ENCODE measurements at regions not wholly inside any gene's neighbourhood (a gene's known extent, or its start where the extent isn't known, plus 50 kb on each side); places are given as distances from the start of the nearest gene placed in this dataset.

- TF ChIP-seq, protein P1, sequence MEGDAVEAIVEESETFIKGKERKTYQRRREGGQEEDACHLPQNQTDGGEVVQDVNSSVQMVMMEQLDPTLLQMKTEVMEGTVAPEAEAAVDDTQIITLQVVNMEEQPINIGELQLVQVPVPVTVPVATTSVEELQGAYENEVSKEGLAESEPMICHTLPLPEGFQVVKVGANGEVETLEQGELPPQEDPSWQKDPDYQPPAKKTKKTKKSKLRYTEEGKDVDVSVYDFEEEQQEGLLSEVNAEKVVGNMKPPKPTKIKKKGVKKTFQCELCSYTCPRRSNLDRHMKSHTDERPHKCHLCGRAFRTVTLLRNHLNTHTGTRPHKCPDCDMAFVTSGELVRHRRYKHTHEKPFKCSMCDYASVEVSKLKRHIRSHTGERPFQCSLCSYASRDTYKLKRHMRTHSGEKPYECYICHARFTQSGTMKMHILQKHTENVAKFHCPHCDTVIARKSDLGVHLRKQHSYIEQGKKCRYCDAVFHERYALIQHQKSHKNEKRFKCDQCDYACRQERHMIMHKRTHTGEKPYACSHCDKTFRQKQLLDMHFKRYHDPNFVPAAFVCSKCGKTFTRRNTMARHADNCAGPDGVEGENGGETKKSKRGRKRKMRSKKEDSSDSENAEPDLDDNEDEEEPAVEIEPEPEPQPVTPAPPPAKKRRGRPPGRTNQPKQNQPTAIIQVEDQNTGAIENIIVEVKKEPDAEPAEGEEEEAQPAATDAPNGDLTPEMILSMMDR (conservative IDR thresholded peaks at IDR 0.05; ENCODE audit: low read depth in 2 of 2): no peak
- no peak for TF ChIP-seq JUNB (IDR thresholded peaks at IDR 0.05; ENCODE audit: unreplicated experiment)
- TF ChIP-seq EZH2 (IDR thresholded peaks at IDR 0.05; ENCODE audit: low read depth, unreplicated experiment): no peak
- no peak for TF ChIP-seq EZH2phosphoT487 (IDR thresholded peaks at IDR 0.05; ENCODE audit: unreplicated experiment)
- TF ChIP-seq CREB1 (CRISPR knock-in tag; IDR thresholded peaks at IDR 0.05; ENCODE audit: low read depth): no peak
These were observed 720.9 kb downstream of the DIPK2A start (continued) for GRCh38 chr3:144692488-144692887.

- H3K27me3 Mint-ChIP-seq (ENCODE audit: insufficient read depth, low read depth, poor library complexity): no peaks in the 10 kb centered on the region
- Histone ChIP-seq H3K27ac (ENCODE audit: low read depth) (no peak overlapping the region), H3K36me3 (ENCODE audit: insufficient read depth) (no peaks in the 10 kb centered on the region), H3K79me2 (replicated peaks; ENCODE audit: insufficient read depth) (no peaks in the 10 kb centered on the region), H2AFZ (no peak overlapping the region), H3K27me3 (ENCODE audit: insufficient read depth) (no peaks in the 10 kb centered on the region), H3K9me2 (ENCODE audit: insufficient read depth) (no peaks in the 10 kb centered on the region), H3K4me3 (no peak overlapping the region), H3K4me1 (ENCODE audit: insufficient read depth) (no peaks in the 10 kb centered on the region), H3K4me2 (no peak overlapping the region), H3F3A (replicated peaks; ENCODE audit: low read depth) (no peaks in the 10 kb centered on the region), H4K20me1 (replicated peaks; ENCODE audit: insufficient read depth) (no peaks in the 10 kb centered on the region)
- H3K4me1 Mint-ChIP-seq: peaks cover 5% of the 10 kb centered on the region; the same call in 2 of the 3 replicates
- no peaks in the 10 kb centered on the region for H3K9me3 Mint-ChIP-seq
- H3K4me3 Mint-ChIP-seq: no peak overlapping the region
- no peaks in the 10 kb centered on the region for H3K36me3 Mint-ChIP-seq (ENCODE audit: low read depth)
- DNase-seq (ENCODE audit: low spot score): no peak
- H3K27ac Mint-ChIP-seq: no peak overlapping the region
- ATAC-seq: no peak
- TF ChIP-seq EZH2phosphoT487 (IDR thresholded peaks at IDR 0.05; ENCODE audit: unreplicated experiment) (no peak), JUNB (IDR thresholded peaks at IDR 0.05; ENCODE audit: unreplicated experiment) (no peak), EZH2 (IDR thresholded peaks at IDR 0.05; ENCODE audit: low read depth, unreplicated experiment) (no peak), ZNF462 (CRISPR knock-in tag; IDR thresholded peaks at IDR 0.05) (no peak), POLR2AphosphoS5 (IDR thresholded peaks at IDR 0.05; ENCODE audit: low read depth) (no peak), CREB1 (CRISPR knock-in tag; IDR thresholded peaks at IDR 0.05; ENCODE audit: low read depth) (no peak), ZNF331 (CRISPR knock-in tag; IDR thresholded peaks at IDR 0.05; ENCODE audit: low read depth) (no peak), ZNF114 (CRISPR knock-in tag; IDR thresholded peaks at IDR 0.05) (no peak)
- TF ChIP-seq, protein P1 (conservative IDR thresholded peaks at IDR 0.05; ENCODE audit: low read depth in 2 of 2): no peak
- TF ChIP-seq, protein P2, sequence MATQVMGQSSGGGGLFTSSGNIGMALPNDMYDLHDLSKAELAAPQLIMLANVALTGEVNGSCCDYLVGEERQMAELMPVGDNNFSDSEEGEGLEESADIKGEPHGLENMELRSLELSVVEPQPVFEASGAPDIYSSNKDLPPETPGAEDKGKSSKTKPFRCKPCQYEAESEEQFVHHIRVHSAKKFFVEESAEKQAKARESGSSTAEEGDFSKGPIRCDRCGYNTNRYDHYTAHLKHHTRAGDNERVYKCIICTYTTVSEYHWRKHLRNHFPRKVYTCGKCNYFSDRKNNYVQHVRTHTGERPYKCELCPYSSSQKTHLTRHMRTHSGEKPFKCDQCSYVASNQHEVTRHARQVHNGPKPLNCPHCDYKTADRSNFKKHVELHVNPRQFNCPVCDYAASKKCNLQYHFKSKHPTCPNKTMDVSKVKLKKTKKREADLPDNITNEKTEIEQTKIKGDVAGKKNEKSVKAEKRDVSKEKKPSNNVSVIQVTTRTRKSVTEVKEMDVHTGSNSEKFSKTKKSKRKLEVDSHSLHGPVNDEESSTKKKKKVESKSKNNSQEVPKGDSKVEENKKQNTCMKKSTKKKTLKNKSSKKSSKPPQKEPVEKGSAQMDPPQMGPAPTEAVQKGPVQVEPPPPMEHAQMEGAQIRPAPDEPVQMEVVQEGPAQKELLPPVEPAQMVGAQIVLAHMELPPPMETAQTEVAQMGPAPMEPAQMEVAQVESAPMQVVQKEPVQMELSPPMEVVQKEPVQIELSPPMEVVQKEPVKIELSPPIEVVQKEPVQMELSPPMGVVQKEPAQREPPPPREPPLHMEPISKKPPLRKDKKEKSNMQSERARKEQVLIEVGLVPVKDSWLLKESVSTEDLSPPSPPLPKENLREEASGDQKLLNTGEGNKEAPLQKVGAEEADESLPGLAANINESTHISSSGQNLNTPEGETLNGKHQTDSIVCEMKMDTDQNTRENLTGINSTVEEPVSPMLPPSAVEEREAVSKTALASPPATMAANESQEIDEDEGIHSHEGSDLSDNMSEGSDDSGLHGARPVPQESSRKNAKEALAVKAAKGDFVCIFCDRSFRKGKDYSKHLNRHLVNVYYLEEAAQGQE (IDR thresholded peaks at IDR 0.05; ENCODE audit: unreplicated experiment): no peak
These were observed 736.8 kb downstream of the DIPK2A start for GRCh38 chr3:144708437-144708836.
